GM10266 (cell line): ENCODE measurements at regions not wholly inside any gene's neighbourhood (a gene's known extent, or its start where the extent isn't known, plus 50 kb on each side); places are given as distances from the start of the nearest gene placed in this dataset.

Source experiments
- DNase-seq: peaks from one replicate; pipeline ENCODE4 v3.0.0; 2012; ENCODE audit errors: extremely low spot score
- CTCF ChIP-seq: IDR thresholded peaks from 2 replicates; pipeline ENCODE4 v1.5.1; 2012; ENCODE audit warnings: mild to moderate bottlenecking, low read depth; ENCODE audit not compliant: control insufficient read depth, insufficient read depth; ENCODE audit errors: missing control alignments

GRCh38 chr2:175468431-175469098 is 287.1 kb upstream of the ATP5MC3 start:
- DNase-seq = no peak
- no peak for TF ChIP-seq CTCF

- no peak for TF ChIP-seq CTCF
- no peak for DNase-seq
Measured at GRCh38 chr2:175465101-175465500, 283.6 kb upstream of the ATP5MC3 start.

GRCh38 chr2:175464311-175464670 is 282.8 kb upstream of the ATP5MC3 start:
- DNase-seq = no peak
- TF ChIP-seq CTCF = no peak

- no peak for DNase-seq
- no peak for TF ChIP-seq CTCF
Measured at GRCh38 chr2:175463589-175464310, 282.2 kb upstream of the ATP5MC3 start.

GRCh38 chr2:175463169-175463568 is 281.7 kb upstream of the ATP5MC3 start:
- TF ChIP-seq CTCF = no peak
- no peak for DNase-seq

- no peak for TF ChIP-seq CTCF
- no peak for DNase-seq
Measured at GRCh38 chr2:175462246-175462645, 280.7 kb upstream of the ATP5MC3 start.

GRCh38 chr2:175461839-175462238 is 280.3 kb upstream of the ATP5MC3 start:
- no peak for DNase-seq

More at GRCh38 chr2:175461839-175462238, 280.3 kb upstream of the ATP5MC3 start:
- TF ChIP-seq CTCF = no peak
